Thyroid gland (tissue), 4 donors: ENCODE measurements at regions not wholly inside any gene's neighbourhood (a gene's known extent, or its start where the extent isn't known, plus 50 kb on each side); places are given as distances from the start of the nearest gene placed in this dataset.

Experiments
- CTCF ChIP-seq, 6 experiments: fragments of 200-600 bp in 3 of 6; fragments of 450-650 bp in 3 of 6; sonication (generic) in 3 of 6; IDR thresholded peaks; one replicate each; pipeline ENCODE4 v1.5.1; 2016 to 2019; ENCODE audit warnings: antibody characterized with exemption in 6 of 6, mild to moderate bottlenecking in 2 of 6, inconsistent platforms in 1 of 6, moderate library complexity in 1 of 6
- POLR2A ChIP-seq, 2 donors: fragments of 450-650 bp; IDR thresholded peaks; one replicate each; pipeline ENCODE4 v1.6.1; 2017; ENCODE audit warnings: antibody characterized with exemption in 2 of 2, mild to moderate bottlenecking in 2 of 2, moderate library complexity in 1 of 2

- TF ChIP-seq CTCF (IDR thresholded peaks at IDR 0.05) (no peak), POLR2A (IDR thresholded peaks at IDR 0.05) (no peak)
Observed at GRCh38 chr18:66990909-66991308, 387.0 kb upstream of the CDH19 start.
